K562 (cell line): ENCODE measurements at regions not wholly inside any gene's neighbourhood (a gene's known extent, or its start where the extent isn't known, plus 50 kb on each side); places are given as distances from the start of the nearest gene placed in this dataset.

Experiments used
- MAFK ChIP-seq: IDR thresholded peaks from 2 replicates; pipeline ENCODE4 v1.6.1; 2011; ENCODE audit warnings: low read length, improper control_type of control experiment
- TF ChIP-seq, protein P1 (sequence below), 3 experiments: IDR thresholded peaks in 2 of 3; conservative IDR thresholded peaks in 1 of 3; 2 replicates each; pipeline ENCODE4 v1.5.1; 2011 to 2012; ENCODE audit warnings: low read length in 3 of 3, mild to moderate bottlenecking in 3 of 3, control low read depth in 2 of 3, improper control_type of control experiment in 1 of 3, inconsistent platforms in 1 of 3, low read depth in 1 of 3, mixed read lengths in 1 of 3, moderate library complexity in 1 of 3; ENCODE audit not compliant: insufficient read depth in 2 of 3

DNA sequence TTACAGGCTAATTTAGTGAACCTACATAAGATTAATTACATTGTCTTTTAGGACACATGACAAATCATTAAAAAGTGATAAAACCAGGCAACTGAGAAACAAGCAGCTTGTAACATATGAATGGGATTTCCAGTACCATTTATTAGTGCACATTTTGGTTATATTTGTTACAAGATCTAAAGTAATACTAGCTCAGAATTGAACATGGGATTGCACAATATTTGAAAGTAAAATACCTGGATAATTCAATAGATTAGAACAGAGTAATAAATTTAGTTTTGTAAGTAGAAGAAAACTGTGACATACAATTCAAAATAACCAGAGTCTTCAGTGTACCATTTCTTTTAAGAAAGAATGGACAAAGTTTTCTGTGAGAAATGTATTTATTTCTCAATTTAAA, 1400.7 kb upstream of the ACVR2A start:
- no peak for TF ChIP-seq MAFK
- TF ChIP-seq, protein P1, sequence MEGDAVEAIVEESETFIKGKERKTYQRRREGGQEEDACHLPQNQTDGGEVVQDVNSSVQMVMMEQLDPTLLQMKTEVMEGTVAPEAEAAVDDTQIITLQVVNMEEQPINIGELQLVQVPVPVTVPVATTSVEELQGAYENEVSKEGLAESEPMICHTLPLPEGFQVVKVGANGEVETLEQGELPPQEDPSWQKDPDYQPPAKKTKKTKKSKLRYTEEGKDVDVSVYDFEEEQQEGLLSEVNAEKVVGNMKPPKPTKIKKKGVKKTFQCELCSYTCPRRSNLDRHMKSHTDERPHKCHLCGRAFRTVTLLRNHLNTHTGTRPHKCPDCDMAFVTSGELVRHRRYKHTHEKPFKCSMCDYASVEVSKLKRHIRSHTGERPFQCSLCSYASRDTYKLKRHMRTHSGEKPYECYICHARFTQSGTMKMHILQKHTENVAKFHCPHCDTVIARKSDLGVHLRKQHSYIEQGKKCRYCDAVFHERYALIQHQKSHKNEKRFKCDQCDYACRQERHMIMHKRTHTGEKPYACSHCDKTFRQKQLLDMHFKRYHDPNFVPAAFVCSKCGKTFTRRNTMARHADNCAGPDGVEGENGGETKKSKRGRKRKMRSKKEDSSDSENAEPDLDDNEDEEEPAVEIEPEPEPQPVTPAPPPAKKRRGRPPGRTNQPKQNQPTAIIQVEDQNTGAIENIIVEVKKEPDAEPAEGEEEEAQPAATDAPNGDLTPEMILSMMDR (IDR thresholded peaks at IDR 0.05 in 2 of 3, conservative IDR thresholded peaks at IDR 0.05 in 1 of 3; ENCODE audit: insufficient read depth in 2 of 3, low read depth in 1 of 3, low read length in 3 of 3) = no peak
